ENCODE measurements at regions not wholly inside any gene's neighbourhood (a gene's known extent, or its start where the extent isn't known, plus 50 kb on each side); places are given as distances from the start of the nearest gene placed in this dataset.

DNA sequence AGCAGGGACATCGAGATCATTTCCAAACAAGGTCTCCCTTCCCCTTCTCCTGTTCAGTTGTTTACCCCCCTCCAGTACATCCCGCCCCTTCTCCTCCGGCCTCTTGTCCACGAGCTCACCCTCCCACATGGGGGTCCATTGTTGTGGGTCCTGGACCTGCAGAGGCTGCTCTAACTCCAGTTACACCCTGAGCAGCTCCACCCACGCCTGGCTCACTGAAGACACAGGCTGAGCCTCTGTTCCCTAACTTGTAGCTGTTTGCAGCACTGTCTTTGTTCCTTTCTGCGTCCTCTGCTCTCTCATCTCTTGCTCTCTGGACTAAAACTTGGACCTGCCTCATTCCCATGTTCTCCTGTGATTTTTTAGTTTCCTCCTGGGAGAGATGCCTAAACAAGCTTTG lies 377.5 kb downstream of the MED10 start:
- Histone ChIP-seq H3K36me3 (ENCODE audit: control insufficient read depth, low read length) (no peaks in the 10 kb centered on the region), H3K79me2 (ENCODE audit: control insufficient read depth, low read length) (no peaks in the 10 kb centered on the region), H4K20me1 (ENCODE audit: control insufficient read depth, insufficient read depth, low read depth, low read length) (no peaks in the 10 kb centered on the region), H3K4me1 (ENCODE audit: control insufficient read depth, low read length) (no peaks in the 10 kb centered on the region), H3F3A (ENCODE audit: control insufficient read depth, insufficient read depth) (no peaks in the 10 kb centered on the region), H3K27me3 (ENCODE audit: control insufficient read depth, low read length) (no peaks in the 10 kb centered on the region), H3K9me3 (ENCODE audit: control insufficient read depth, insufficient read depth, low read length) (no peaks in the 10 kb centered on the region), H3K27ac (ENCODE audit: low read depth, low read length) (no peak overlapping the region), H3K4me2 (ENCODE audit: low read length) (no peak overlapping the region), H3K4me3 (ENCODE audit: low read length) (no peak overlapping the region), H3K9me2 (replicated peaks; ENCODE audit: control insufficient read depth, low read length) (no peaks in the 10 kb centered on the region)
- no peak for TF ChIP-seq EZH2phosphoT487 (IDR thresholded peaks at IDR 0.05; ENCODE audit: borderline replicate concordance, low read length)
- TF ChIP-seq, protein P1, sequence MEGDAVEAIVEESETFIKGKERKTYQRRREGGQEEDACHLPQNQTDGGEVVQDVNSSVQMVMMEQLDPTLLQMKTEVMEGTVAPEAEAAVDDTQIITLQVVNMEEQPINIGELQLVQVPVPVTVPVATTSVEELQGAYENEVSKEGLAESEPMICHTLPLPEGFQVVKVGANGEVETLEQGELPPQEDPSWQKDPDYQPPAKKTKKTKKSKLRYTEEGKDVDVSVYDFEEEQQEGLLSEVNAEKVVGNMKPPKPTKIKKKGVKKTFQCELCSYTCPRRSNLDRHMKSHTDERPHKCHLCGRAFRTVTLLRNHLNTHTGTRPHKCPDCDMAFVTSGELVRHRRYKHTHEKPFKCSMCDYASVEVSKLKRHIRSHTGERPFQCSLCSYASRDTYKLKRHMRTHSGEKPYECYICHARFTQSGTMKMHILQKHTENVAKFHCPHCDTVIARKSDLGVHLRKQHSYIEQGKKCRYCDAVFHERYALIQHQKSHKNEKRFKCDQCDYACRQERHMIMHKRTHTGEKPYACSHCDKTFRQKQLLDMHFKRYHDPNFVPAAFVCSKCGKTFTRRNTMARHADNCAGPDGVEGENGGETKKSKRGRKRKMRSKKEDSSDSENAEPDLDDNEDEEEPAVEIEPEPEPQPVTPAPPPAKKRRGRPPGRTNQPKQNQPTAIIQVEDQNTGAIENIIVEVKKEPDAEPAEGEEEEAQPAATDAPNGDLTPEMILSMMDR (IDR thresholded peaks at IDR 0.05; ENCODE audit: low read depth, low read length, poor library complexity, severe bottlenecking), result no peak

DNA sequence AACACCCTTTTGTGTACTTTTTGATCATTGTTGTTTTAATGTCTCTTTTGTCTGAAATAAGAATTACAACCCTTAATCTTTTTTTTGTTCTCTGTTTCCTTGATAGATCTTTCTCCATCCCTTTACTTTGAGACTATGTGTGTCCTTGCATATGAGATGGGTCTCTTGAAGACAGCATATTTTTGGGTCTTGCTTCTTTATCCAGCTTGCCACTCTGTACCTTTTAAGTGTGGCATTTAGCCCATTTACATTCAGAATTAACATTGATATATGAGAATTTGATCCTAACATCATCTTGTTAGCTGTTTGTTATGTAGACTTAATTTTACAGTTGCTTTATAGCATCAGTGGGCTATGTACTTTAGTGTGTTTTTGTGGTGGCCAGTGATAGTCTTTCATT lies 382.5 kb downstream of the MED10 start:
- H3K4me2 ChIP-seq (ENCODE audit: low read length), result no peak overlapping the region
- no peaks in the 10 kb centered on the region for H3K9me3 ChIP-seq (ENCODE audit: control insufficient read depth, insufficient read depth, low read length)

DNA sequence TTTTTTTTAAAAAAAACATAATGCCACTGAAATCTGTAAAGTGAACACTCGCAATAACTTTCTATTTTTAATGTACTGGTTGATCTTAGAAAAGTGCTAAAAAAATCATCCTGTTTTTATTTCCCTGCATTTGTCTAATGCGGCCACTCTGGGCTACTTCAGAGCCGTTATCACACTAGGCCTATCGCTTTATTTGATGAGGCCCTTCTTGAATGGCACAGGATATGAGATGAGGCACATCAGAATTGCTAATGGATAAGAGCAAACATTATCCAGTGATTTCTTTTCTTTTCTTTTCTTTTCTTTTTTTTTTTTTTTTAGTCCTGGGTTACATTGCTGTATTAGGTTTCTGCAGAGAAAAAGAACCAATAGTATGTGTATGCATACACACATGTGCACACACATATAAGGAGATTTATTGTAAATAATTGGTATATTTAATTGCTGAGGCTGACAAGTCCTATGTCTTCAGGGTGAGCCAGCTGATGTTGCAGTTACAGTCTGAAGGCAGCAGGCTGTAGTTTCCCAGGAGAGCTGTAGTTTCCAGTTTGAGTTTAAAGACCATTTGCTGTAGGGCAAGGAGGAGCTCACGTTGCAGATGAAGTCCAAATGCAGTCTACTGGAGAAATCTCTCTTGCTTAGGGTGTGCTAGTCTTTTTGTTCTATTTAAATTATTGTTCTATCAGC lies 391.7 kb downstream of the MED10 start:
- H3K79me2 ChIP-seq (ENCODE audit: control insufficient read depth, low read length), result no peaks in the 10 kb centered on the region
- H3K36me3 ChIP-seq (ENCODE audit: control insufficient read depth, low read length), result no peaks in the 10 kb centered on the region
- no peak overlapping the region for H3K27ac ChIP-seq (ENCODE audit: low read depth, low read length)
- TF ChIP-seq EZH2phosphoT487 (IDR thresholded peaks at IDR 0.05; ENCODE audit: borderline replicate concordance, low read length), result no peak
- TF ChIP-seq, protein P1 (IDR thresholded peaks at IDR 0.05; ENCODE audit: low read depth, low read length, poor library complexity, severe bottlenecking), result no peak
- no peaks in the 10 kb centered on the region for H3K27me3 ChIP-seq (ENCODE audit: control insufficient read depth, low read length)
- H3K9me2 ChIP-seq (replicated peaks; ENCODE audit: control insufficient read depth, low read length), result no peaks in the 10 kb centered on the region
- no peaks in the 10 kb centered on the region for H3K4me1 ChIP-seq (ENCODE audit: control insufficient read depth, low read length)
- no peak overlapping the region for H3K4me3 ChIP-seq (ENCODE audit: low read length)
- no peaks in the 10 kb centered on the region for H3K9me3 ChIP-seq (ENCODE audit: control insufficient read depth, insufficient read depth, low read length)
- H3K4me2 ChIP-seq (ENCODE audit: low read length), result no peak overlapping the region
- no peaks in the 10 kb centered on the region for H3F3A ChIP-seq (ENCODE audit: control insufficient read depth, insufficient read depth)
- no peaks in the 10 kb centered on the region for H4K20me1 ChIP-seq (ENCODE audit: control insufficient read depth, insufficient read depth, low read depth, low read length)

More for the DNA sequence above, 382.5 kb downstream of the MED10 start:
- Histone ChIP-seq H3F3A (ENCODE audit: control insufficient read depth, insufficient read depth) (no peaks in the 10 kb centered on the region), H3K36me3 (ENCODE audit: control insufficient read depth, low read length) (no peaks in the 10 kb centered on the region), H3K27ac (ENCODE audit: low read depth, low read length) (no peak overlapping the region), H3K27me3 (ENCODE audit: control insufficient read depth, low read length) (no peaks in the 10 kb centered on the region), H3K79me2 (ENCODE audit: control insufficient read depth, low read length) (no peaks in the 10 kb centered on the region), H3K4me3 (ENCODE audit: low read length) (no peak overlapping the region), H3K4me1 (ENCODE audit: control insufficient read depth, low read length) (no peaks in the 10 kb centered on the region), H4K20me1 (ENCODE audit: control insufficient read depth, insufficient read depth, low read depth, low read length) (no peaks in the 10 kb centered on the region), H3K9me2 (replicated peaks; ENCODE audit: control insufficient read depth, low read length) (no peaks in the 10 kb centered on the region)
- TF ChIP-seq, protein P1 (IDR thresholded peaks at IDR 0.05; ENCODE audit: low read depth, low read length, poor library complexity, severe bottlenecking), result no peak
- TF ChIP-seq EZH2phosphoT487 (IDR thresholded peaks at IDR 0.05; ENCODE audit: borderline replicate concordance, low read length), result no peak

All from DOHH2 (cell line).